C1 segment of cervical spinal cord (tissue), 14 donors: ENCODE measurements at regions not wholly inside any gene's neighbourhood (a gene's known extent, or its start where the extent isn't known, plus 50 kb on each side); places are given as distances from the start of the nearest gene placed in this dataset.
"Not testable (repeated sequence)": the region's sequence is repeated elsewhere in the genome, so short reads cannot be mapped to it uniquely, and the experiment has no call there.

Experiments used
- DNase-seq, 14 donors: peaks; one replicate each; lab custom pipeline; 2025; lab: John Stamatoyannopoulos, UW

- DNase-seq, result no peak
Observed at GRCh38 chr3:166085164-166085856, 248.1 kb upstream of the BCHE start.

- DNase-seq, result no peak
Observed at GRCh38 chr3:166080096-166080495, 242.9 kb upstream of the BCHE start.

DNA sequence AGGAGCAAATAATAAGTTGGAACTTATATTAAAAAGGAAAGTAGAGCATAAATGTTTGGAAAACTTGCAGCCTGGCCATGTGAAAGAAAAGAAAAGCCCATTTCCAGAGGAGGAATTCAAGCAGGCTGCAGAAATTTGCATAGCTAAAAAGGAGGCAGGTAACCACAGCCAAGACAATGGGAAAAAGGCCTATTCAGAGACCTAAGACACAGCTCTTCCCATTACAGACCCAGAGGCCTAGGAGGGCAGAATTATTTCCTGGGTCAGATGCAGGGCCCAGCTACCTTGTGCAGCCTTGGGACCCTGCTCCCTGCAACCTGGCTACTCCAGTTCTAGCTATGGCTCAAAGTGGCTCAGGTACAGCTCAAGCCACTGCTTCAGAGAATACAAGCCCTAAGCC, 234.6 kb upstream of the BCHE start:
- DNase-seq, result no peak

DNA sequence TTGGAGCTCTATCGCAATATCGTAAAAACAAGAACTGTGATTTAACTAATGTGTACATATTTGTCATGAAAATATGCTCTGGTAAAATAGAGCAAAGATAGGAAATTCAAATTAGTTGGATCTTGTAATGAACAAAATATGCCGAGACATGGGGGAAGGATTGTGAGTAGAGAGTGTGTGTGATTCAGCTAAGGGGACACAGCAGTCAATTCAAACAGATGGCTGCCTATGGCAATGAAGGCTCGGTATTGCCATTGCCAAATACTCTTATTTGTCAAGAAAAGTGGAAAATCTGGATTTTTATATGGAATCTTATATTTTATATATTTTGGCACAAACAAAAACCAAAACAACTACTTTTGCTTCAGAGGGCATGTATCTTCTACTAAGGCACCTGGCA, 227.3 kb upstream of the BCHE start:
- no peak for DNase-seq

GRCh38 chr3:166060789-166061479, 223.7 kb upstream of the BCHE start:
- DNase-seq, result no peak

DNA sequence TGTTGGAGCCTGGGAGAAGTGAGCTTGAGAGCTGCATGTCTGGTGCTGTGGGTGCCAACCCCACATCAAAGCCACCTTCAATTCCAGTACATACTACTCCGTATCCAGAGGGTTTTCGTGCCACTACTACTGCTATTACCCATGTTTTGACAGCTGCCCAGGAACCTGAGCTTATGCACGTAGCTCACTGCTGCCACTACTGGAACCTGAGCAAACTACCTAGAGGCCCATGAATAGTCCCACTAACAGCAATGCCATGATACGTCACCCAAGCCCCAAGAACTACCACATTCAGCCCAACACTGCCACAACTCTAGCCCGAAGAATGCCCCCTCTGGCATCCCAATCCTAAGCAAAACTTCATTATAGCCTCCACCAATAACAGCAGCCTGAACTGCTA, 215.2 kb upstream of the BCHE start:
- DNase-seq, result no peak

- no peak for DNase-seq
Observed at GRCh38 chr3:166029507-166029906, 192.3 kb upstream of the BCHE start.

DNA sequence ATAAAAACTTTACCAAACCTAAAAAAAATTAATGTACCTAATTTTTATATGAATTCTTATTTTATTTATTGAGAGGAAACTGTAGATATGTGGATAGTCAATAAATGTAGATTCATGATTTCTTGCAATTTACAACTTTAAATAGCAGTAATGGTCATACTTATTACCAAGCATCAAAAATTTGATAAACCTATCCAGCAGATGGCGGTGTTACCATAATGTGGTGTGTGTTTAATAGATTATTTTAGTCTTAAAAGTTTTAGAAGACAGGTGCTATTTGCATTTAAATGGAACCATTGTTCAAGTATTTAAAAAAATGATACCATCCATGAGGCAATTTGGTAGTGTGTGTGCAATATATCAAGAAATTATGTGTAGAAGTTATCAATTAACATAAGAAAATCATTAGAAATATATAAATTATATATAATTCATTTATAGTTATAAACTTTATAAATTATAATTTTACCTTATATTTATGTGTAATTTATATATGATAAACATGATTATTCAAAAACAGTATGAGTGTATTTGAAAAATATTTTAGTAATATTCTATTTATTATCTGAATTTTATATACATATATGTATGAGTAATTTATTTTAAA, 176.0 kb upstream of the BCHE start:
- DNase-seq, result no peak

GRCh38 chr3:166011771-166012170, 174.5 kb upstream of the BCHE start:
- no peak for DNase-seq

DNA sequence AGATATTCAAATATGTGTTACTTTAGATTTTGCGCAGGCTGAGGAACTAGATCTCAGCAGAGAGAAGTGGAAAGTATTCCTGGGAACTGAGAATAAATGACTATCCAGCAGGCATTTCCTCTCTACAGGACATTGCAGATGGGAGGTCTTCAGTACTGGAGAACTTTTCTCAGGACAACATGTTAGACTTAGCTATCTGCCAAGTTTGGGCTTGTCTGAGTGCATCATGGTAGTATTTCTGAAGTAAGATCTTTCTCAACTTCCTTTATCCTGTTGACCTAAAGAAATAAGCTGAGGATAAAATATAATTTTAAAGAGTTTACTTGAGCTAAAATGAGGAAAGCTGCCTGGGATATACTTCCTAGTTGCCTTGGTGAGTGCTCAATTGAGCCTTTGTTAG, 167.9 kb upstream of the BCHE start:
- DNase-seq, result no peak

DNA sequence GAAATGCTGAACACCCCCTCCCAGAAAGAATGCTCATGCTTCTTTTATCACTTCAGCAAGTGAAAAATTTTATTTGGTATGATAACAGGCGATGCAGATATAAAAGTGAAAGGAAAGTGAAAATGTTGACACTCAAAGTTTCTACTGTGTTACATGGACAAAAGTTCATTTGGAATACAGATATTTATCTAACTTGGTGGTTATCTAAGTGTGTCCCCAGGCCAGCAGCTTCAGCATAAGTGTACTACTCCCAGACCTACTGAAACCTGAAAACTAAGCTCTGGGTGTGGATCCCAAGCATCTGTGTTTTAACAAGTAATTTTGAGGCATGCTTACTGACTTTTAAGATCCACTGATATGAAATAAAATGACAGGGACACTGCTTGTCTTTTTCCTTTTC, 157.1 kb upstream of the BCHE start:
- DNase-seq, result no peak

GRCh38 chr3:165984589-165984988, 147.4 kb upstream of the BCHE start:
- DNase-seq, result no peak

- no peak for DNase-seq
Observed at GRCh38 chr3:165983284-165983683, 146.1 kb upstream of the BCHE start.

DNA sequence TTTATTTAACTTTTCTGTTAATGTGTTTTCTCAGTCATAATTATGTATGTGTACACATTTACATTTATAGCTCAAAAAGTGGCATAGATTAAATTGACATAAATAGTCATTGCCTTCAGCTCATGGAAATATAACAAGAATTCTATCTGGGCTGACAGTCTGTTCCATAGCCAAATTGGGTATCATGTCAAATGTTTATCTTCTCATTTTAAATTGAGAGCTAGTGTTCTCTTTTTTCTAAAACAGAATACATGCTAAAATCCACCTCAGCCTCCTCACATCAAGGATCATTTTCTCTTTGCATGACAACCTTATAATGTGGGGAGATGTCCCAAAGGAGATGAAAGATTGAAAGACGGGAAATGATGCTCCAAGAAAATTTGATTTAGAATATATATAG, 144.1 kb upstream of the BCHE start:
- DNase-seq, result no peak

DNA sequence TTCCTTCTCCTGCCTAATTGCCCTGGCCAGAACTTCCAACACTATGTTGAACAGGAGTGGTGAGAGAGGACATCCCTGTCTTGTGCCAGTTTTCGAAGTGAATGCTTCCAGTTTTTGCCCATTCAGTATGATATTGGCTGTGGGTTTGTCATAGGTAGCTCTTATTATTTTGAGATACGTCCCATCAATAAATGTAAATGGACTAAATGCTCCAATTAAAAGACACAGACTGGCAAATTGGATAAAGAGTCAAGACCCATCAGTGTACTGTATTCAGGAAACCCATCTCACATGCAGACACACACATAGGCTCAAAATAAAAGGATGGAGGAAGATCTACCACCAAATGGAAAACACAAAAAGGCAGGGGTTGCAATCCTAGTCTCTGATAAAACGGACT, 123.6 kb upstream of the BCHE start:
- not testable (repeated sequence) for DNase-seq

DNA sequence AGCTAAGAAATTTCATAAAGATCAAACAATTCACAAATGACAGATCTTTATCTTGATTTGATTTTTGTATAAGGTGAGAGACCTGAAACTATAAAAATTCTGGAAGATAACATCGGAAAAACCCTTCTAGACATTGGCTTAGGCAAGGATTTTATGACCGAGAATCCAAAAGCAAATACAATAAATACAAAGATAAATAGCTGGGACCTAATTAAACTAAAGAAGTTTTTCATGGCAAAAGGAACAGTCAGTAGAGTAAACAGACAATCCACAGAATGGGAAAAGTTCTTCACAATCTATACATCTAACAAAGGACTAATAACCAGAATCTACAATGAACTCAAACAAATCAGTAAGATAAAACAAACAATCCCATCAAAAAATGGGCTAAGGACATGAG, 116.9 kb upstream of the BCHE start:
- DNase-seq, result no peak

GRCh38 chr3:165946360-165946759, 109.1 kb upstream of the BCHE start:
- DNase-seq, result no peak

DNA sequence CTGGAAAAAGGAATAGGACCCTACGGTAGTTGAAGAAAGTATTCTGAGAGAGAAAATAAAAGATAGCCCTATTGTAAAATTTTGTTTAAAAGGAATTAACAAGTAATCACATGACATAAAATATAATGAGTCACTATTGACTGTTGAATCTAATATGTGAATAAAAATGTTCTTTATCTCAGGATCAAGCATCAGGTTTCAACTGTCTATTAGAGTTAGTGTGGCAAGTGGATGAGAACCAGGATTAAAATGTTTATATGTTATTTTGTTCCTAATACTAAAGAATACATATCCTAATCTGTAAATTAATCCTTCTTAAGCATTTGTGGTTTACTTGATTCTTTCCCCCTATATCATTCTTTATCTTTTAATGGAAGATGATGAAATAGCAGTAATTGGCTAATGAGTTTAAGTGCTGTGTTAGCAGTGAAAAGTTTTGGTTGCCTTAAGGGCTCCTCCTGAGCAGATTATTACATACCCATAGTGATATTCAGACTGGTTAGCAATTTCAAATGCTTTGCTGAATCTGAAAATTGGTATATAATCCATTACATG, 101.8 kb upstream of the BCHE start:
- no peak for DNase-seq

DNA sequence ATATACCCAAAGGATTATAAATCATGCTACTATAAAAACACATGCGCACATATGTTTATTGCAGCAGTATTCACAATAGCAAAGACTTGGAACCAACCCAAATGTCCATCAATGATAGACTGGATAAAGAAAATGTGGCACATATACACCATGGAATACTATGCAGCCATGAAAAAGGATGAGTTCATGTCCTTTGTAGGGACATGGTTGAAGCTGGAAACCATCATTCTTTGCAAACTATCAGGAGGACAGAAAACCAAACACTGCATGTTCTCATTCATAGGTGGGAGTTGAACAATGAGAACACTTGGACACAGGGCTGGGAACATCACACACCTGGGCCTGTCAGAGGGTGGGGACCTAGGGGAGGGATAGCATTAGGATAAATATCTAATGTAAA, 98.9 kb upstream of the BCHE start:
- DNase-seq, result not testable (repeated sequence)

DNA sequence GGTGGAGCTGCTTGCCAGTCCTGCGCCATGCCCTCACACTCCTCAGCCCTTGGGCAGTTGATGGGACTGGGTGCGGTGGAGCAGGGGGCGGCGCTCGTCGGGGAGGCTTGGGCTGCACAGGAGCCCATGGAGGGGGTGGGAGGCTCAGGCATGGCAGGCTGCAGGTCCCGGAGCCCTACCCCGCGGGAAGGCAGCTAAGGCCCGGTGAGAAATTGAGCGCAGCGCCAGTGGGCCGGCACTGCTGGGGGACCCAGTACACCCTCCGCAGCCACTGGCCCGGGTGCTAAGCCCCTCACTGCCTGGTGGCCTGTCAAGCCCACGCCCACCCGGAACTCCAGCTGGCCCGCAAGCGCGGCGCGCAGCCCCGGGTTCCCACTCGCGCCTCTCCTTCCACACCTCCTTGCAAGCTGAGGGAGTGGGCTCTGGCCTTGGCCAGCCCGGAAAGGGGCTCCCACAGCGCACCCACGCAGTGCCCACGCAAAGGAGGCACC, 87.1 kb upstream of the BCHE start:
- not testable (repeated sequence) for DNase-seq

GRCh38 chr3:165920984-165921383, 83.8 kb upstream of the BCHE start:
- no peak for DNase-seq

GRCh38 chr3:165919284-165919683, 82.1 kb upstream of the BCHE start:
- DNase-seq, result no peak

DNA sequence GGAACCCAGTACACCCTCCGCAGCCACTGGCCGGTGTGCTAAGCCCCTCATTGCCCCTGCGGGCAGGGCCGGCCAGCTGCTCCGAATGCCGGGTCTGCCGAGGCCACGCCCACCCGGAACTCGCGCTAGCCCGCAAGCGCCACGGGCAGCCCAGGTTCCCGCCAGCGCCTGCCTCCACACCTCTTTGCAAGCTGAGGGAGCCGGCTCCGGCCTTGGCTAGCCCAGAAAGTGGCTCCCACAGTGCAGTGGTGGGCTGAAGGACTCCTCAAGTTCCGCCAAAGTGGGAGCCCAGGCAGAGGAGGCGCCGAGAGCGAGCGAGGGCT, 81.4 kb upstream of the BCHE start:
- DNase-seq, result no peak
